Liver (tissue), 3 donors: ENCODE measurements at regions not wholly inside any gene's neighbourhood (a gene's known extent, or its start where the extent isn't known, plus 50 kb on each side); places are given as distances from the start of the nearest gene placed in this dataset.

ENCODE experiments used
- CTCF ChIP-seq: fragments of 150-350 bp; IDR thresholded peaks from 2 replicates; pipeline ENCODE4 v1.5.1; 2017; ENCODE audit warnings: improper control_type of control experiment, low read depth, low read length; ENCODE audit not compliant: missing input control
- EGR1 ChIP-seq, 2 donors: IDR thresholded peaks; 2 replicates each; pipeline ENCODE4 v1.6.1; 2016 to 2018; ENCODE audit warnings: antibody characterized with exemption in 2 of 2, low read depth in 2 of 2
- FOXA1 ChIP-seq: IDR thresholded peaks from 2 replicates; pipeline ENCODE4 v1.6.1; 2016; ENCODE audit warnings: antibody characterized with exemption
- GABPA ChIP-seq, 2 donors: IDR thresholded peaks in 1 of 2; conservative IDR thresholded peaks in 1 of 2; 2 replicates each; pipeline ENCODE4 v1.6.1; 2016; ENCODE audit warnings: antibody characterized with exemption in 2 of 2, mild to moderate bottlenecking in 1 of 2, moderate library complexity in 1 of 2
- JUND ChIP-seq, 2 donors: IDR thresholded peaks; 2 replicates each; pipeline ENCODE4 v1.6.1; 2016; ENCODE audit warnings: antibody characterized with exemption in 2 of 2
- MAX ChIP-seq: IDR thresholded peaks from 2 replicates; pipeline ENCODE4 v1.6.1; 2016; ENCODE audit warnings: antibody characterized with exemption
- RAD21 ChIP-seq, 2 donors: IDR thresholded peaks; 2 replicates each; pipeline ENCODE4 v1.6.1; 2016; ENCODE audit warnings: antibody characterized with exemption in 2 of 2, mild to moderate bottlenecking in 2 of 2
- REST ChIP-seq: IDR thresholded peaks from 2 replicates; pipeline ENCODE4 v1.6.1; 2016; ENCODE audit warnings: antibody characterized with exemption, mild to moderate bottlenecking
- RXRA ChIP-seq, 2 donors: IDR thresholded peaks; 2 replicates each; pipeline ENCODE4 v1.6.1; 2017 to 2018; ENCODE audit warnings: antibody characterized with exemption in 2 of 2, mild to moderate bottlenecking in 1 of 2
- TAF1 ChIP-seq: conservative IDR thresholded peaks from 2 replicates; pipeline ENCODE4 v1.6.1; 2016; ENCODE audit warnings: antibody characterized with exemption, mild to moderate bottlenecking
- YY1 ChIP-seq: IDR thresholded peaks from 2 replicates; pipeline ENCODE4 v1.6.1; 2016; ENCODE audit warnings: antibody characterized with exemption, mild to moderate bottlenecking
- ZBTB33 ChIP-seq: IDR thresholded peaks from 2 replicates; pipeline ENCODE4 v1.6.1; 2016; ENCODE audit warnings: antibody characterized with exemption
- donor health status: healthy.
- donor health status: healthy.

GRCh38 chr14:85040046-85040685 lies 489.8 kb upstream of the FLRT2 start:
- TF ChIP-seq CTCF (no peak), REST (no peak), MAX (no peak), FOXA1 (no peak), RAD21 (IDR thresholded peaks at IDR 0.05) (no peak), JUND (IDR thresholded peaks at IDR 0.05) (no peak), EGR1 (IDR thresholded peaks at IDR 0.05; ENCODE audit: low read depth in 2 of 2) (no peak), RXRA (IDR thresholded peaks at IDR 0.05) (no peak), ZBTB33 (no peak), GABPA (IDR thresholded peaks at IDR 0.05 in 1 of 2, conservative IDR thresholded peaks at IDR 0.05 in 1 of 2) (no peak), YY1 (no peak), TAF1 (no peak)
